ENCODE measurements at regions not wholly inside any gene's neighbourhood (a gene's known extent, or its start where the extent isn't known, plus 50 kb on each side); places are given as distances from the start of the nearest gene placed in this dataset.

DNA sequence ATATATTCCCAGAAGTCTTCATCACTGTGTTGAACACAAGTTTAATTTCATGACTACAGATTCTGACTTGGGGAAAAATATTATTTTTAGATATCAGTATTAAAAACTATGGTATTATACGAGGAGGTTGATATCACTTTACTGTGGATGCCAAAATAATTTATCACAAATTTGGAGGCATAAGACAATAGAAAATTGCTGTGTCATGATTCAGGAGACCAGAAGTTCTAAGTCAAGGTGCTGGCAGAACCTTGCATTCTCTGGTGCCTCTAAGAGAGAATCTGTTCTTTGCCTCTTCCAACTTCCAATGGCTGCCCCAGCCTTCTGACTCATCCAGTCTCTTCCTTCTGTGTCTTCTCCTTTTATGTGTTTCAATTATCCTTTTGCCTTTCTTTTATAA lies 325.0 kb upstream of the CNTN4 start:
- no peak overlapping the region for H2BK15ac ChIP-seq (ENCODE audit: low read depth, poor library complexity, severe bottlenecking)
- no peak overlapping the region for H2AK5ac ChIP-seq (ENCODE audit: low read length, severe bottlenecking)
- H4K8ac ChIP-seq (ENCODE audit: low read length): no peak overlapping the region
- H3K18ac ChIP-seq (ENCODE audit: low read depth in 1 of 2, low read length in 2 of 2): no peak overlapping the region
- H3K9me3 ChIP-seq (ENCODE audit: control insufficient read depth, low read length): peaks cover 18% of the 10 kb centered on the region
- H3K4ac ChIP-seq (ENCODE audit: low read depth in 1 of 2, low read length in 2 of 2): no peak overlapping the region
- H3K36me3 ChIP-seq (ENCODE audit: control insufficient read depth in 1 of 2, insufficient read depth in 2 of 2, low read depth in 1 of 2, low read length in 2 of 2): no peaks in the 10 kb centered on the region
- no peak overlapping the region for H2AFZ ChIP-seq (ENCODE audit: low read depth, low read length)
- WGBS: no CpG with 5 or more reads among the region's 1 CpG
- no peaks in the 10 kb centered on the region for H3K4me1 ChIP-seq (ENCODE audit: control insufficient read depth, insufficient read depth, low read depth, low read length)
- no peak overlapping the region for H3K4me3 ChIP-seq (ENCODE audit: insufficient read depth in 1 of 2, low read depth in 1 of 2, low read length in 2 of 2)
- no peak overlapping the region for H3K14ac ChIP-seq (ENCODE audit: low read length in 2 of 2)
- no peaks in the 10 kb centered on the region for H3K79me1 ChIP-seq (replicated peaks; ENCODE audit: low read length, poor library complexity, severe bottlenecking)
- H2BK120ac ChIP-seq (ENCODE audit: low read depth, low read length): no peak overlapping the region
- no peak overlapping the region for H3K27ac ChIP-seq (ENCODE audit: low read length, poor library complexity, severe bottlenecking)
- no peak overlapping the region for H2BK5ac ChIP-seq (ENCODE audit: low read depth, low read length, poor library complexity, severe bottlenecking)
- H4K91ac ChIP-seq (ENCODE audit: low read length): no peak overlapping the region
- no peak overlapping the region for H3K9ac ChIP-seq (ENCODE audit: low read length)
- H3K23ac ChIP-seq (ENCODE audit: low read length in 2 of 2): no peak overlapping the region
- no peak for DNase-seq
- no peak overlapping the region for H2BK12ac ChIP-seq (ENCODE audit: low read length in 2 of 2)
- H3K27me3 ChIP-seq (ENCODE audit: control insufficient read depth in 1 of 2, insufficient read depth in 1 of 2, low read length in 2 of 2): no peaks in the 10 kb centered on the region
- no peak overlapping the region for H3K4me2 ChIP-seq (ENCODE audit: low read length, poor library complexity, severe bottlenecking)

DNA sequence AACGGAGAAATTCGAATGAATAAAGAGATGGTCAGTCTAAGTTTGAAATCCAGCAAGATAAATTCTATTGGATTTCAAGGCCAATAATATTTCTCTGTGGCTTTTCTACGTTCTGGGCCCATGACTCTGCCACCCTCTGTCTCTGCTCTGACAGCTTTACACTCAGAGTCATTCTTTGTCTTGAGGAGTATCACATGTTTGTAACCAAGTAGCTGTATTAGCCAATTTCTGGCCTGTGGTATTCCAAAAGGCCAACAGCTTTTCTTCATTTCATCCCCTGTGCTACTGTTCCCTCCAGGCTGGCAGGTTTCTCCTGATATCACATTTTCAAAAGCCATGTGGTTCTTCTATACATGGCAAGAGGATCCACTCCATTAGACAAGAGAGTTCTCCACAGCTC lies 324.1 kb upstream of the CNTN4 start:
- no peak overlapping the region for H2AK5ac ChIP-seq (ENCODE audit: low read length, severe bottlenecking)
- H2BK5ac ChIP-seq (ENCODE audit: low read depth, low read length, poor library complexity, severe bottlenecking): no peak overlapping the region
- H3K4me3 ChIP-seq (ENCODE audit: insufficient read depth in 1 of 2, low read depth in 1 of 2, low read length in 2 of 2): no peak overlapping the region
- peaks cover 22% of the 10 kb centered on the region for H3K9me3 ChIP-seq (ENCODE audit: control insufficient read depth, low read length)
- H2AFZ ChIP-seq (ENCODE audit: low read depth, low read length): no peak overlapping the region
- 64% methylated on average over 3 of the region's 3 CpGs for WGBS
- DNase-seq: no peak
- H2BK15ac ChIP-seq (ENCODE audit: low read depth, poor library complexity, severe bottlenecking): no peak overlapping the region
- no peaks in the 10 kb centered on the region for H3K79me1 ChIP-seq (replicated peaks; ENCODE audit: low read length, poor library complexity, severe bottlenecking)
- H2BK120ac ChIP-seq (ENCODE audit: low read depth, low read length): no peak overlapping the region
- no peak overlapping the region for H4K91ac ChIP-seq (ENCODE audit: low read length)
- no peak overlapping the region for H3K27ac ChIP-seq (ENCODE audit: low read length, poor library complexity, severe bottlenecking)
- H2BK12ac ChIP-seq (ENCODE audit: low read length in 2 of 2): no peak overlapping the region
- no peaks in the 10 kb centered on the region for H3K36me3 ChIP-seq (ENCODE audit: control insufficient read depth in 1 of 2, insufficient read depth in 2 of 2, low read depth in 1 of 2, low read length in 2 of 2)
- no peak overlapping the region for H3K4me2 ChIP-seq (ENCODE audit: low read length, poor library complexity, severe bottlenecking)
- no peak overlapping the region for H3K4ac ChIP-seq (ENCODE audit: low read depth in 1 of 2, low read length in 2 of 2)
- no peak overlapping the region for H3K14ac ChIP-seq (ENCODE audit: low read length in 2 of 2)
- H3K27me3 ChIP-seq (ENCODE audit: control insufficient read depth in 1 of 2, insufficient read depth in 1 of 2, low read length in 2 of 2): no peaks in the 10 kb centered on the region
- no peak overlapping the region for H3K23ac ChIP-seq (ENCODE audit: low read length in 2 of 2)
- no peaks in the 10 kb centered on the region for H3K4me1 ChIP-seq (ENCODE audit: control insufficient read depth, insufficient read depth, low read depth, low read length)
- H4K8ac ChIP-seq (ENCODE audit: low read length): no peak overlapping the region
- no peak overlapping the region for H3K9ac ChIP-seq (ENCODE audit: low read length)
- H3K18ac ChIP-seq (ENCODE audit: low read depth in 1 of 2, low read length in 2 of 2): no peak overlapping the region

DNA sequence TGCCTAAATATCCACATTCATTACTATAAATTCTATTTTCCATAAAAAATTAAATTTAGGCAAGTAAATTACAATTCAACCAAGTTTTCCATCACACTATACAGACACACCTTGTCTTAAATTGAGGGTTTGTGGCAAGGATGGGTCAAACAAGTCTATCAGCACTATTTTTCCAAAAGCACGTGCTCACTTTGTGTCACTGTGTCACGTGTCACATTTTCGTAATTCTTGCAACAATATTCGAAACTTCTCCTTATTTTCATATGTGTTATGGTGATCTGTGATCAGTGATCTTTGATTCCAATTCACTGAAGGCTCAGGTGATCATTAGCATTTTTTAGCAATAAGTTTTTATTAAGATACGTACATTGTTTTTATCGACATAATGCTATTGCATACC lies 323.3 kb upstream of the CNTN4 start:
- Histone ChIP-seq H3K4me3 (ENCODE audit: insufficient read depth in 1 of 2, low read depth in 1 of 2, low read length in 2 of 2) (no peak overlapping the region), H2AFZ (ENCODE audit: low read depth, low read length) (no peak overlapping the region), H3K9me3 (ENCODE audit: control insufficient read depth, low read length) (peaks cover 25% of the 10 kb centered on the region), H3K14ac (ENCODE audit: low read length in 2 of 2) (no peak overlapping the region), H3K79me1 (replicated peaks; ENCODE audit: low read length, poor library complexity, severe bottlenecking) (no peaks in the 10 kb centered on the region), H3K23ac (ENCODE audit: low read length in 2 of 2) (no peak overlapping the region), H3K27ac (ENCODE audit: low read length, poor library complexity, severe bottlenecking) (no peak overlapping the region), H2BK120ac (ENCODE audit: low read depth, low read length) (no peak overlapping the region), H3K18ac (ENCODE audit: low read depth in 1 of 2, low read length in 2 of 2) (no peak overlapping the region), H4K91ac (ENCODE audit: low read length) (no peak overlapping the region), H3K4me2 (ENCODE audit: low read length, poor library complexity, severe bottlenecking) (no peak overlapping the region), H2BK15ac (ENCODE audit: low read depth, poor library complexity, severe bottlenecking) (no peak overlapping the region), H4K8ac (ENCODE audit: low read length) (no peak overlapping the region), H3K27me3 (ENCODE audit: control insufficient read depth in 1 of 2, insufficient read depth in 1 of 2, low read length in 2 of 2) (no peaks in the 10 kb centered on the region), H3K36me3 (ENCODE audit: control insufficient read depth in 1 of 2, insufficient read depth in 2 of 2, low read depth in 1 of 2, low read length in 2 of 2) (no peaks in the 10 kb centered on the region), H3K4ac (ENCODE audit: low read depth in 1 of 2, low read length in 2 of 2) (no peak overlapping the region), H3K9ac (ENCODE audit: low read length) (no peak overlapping the region), H2BK5ac (ENCODE audit: low read depth, low read length, poor library complexity, severe bottlenecking) (no peak overlapping the region), H3K4me1 (ENCODE audit: control insufficient read depth, insufficient read depth, low read depth, low read length) (no peaks in the 10 kb centered on the region), H2BK12ac (ENCODE audit: low read length in 2 of 2) (no peak overlapping the region), H2AK5ac (ENCODE audit: low read length, severe bottlenecking) (no peak overlapping the region)
- 76% methylated on average over 4 of the region's 6 CpGs for WGBS
- no peak for DNase-seq

DNA sequence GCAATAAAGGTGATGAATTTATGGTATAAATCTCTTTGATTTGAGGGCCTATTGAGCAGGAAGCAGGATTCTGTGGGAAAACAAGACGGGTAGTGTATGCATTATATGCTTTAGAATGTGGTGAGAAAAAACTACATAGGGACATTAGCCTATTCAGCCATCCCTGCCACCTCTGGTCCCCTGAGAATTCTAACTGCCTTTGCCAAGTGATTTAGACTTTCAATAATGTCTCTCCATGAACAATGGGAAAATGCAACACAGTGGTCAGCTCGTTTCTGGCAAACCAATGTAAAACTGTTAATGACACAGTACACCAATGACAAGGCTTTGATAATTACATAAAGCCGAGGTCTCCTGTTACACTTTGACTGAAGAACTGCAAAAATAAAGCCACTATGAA lies 314.7 kb upstream of the CNTN4 start:
- H2BK5ac ChIP-seq (ENCODE audit: low read depth, low read length, poor library complexity, severe bottlenecking): no peak overlapping the region
- no peak overlapping the region for H2BK12ac ChIP-seq (ENCODE audit: low read length in 2 of 2)
- H3K14ac ChIP-seq (ENCODE audit: low read length in 2 of 2): no peak overlapping the region
- no peak overlapping the region for H3K9ac ChIP-seq (ENCODE audit: low read length)
- H3K4me3 ChIP-seq (ENCODE audit: insufficient read depth in 1 of 2, low read depth in 1 of 2, low read length in 2 of 2): no peak overlapping the region
- H3K23ac ChIP-seq (ENCODE audit: low read length in 2 of 2): no peak overlapping the region
- H3K4me2 ChIP-seq (ENCODE audit: low read length, poor library complexity, severe bottlenecking): no peak overlapping the region
- H3K79me1 ChIP-seq (replicated peaks; ENCODE audit: low read length, poor library complexity, severe bottlenecking): no peaks in the 10 kb centered on the region
- H3K27ac ChIP-seq (ENCODE audit: low read length, poor library complexity, severe bottlenecking): no peak overlapping the region
- H2AK5ac ChIP-seq (ENCODE audit: low read length, severe bottlenecking): no peak overlapping the region
- no peak for DNase-seq
- H3K4ac ChIP-seq (ENCODE audit: low read depth in 1 of 2, low read length in 2 of 2): no peak overlapping the region
- H2AFZ ChIP-seq (ENCODE audit: low read depth, low read length): no peak overlapping the region
- H4K91ac ChIP-seq (ENCODE audit: low read length): no peak overlapping the region
- H3K4me1 ChIP-seq (ENCODE audit: control insufficient read depth, insufficient read depth, low read depth, low read length): no peaks in the 10 kb centered on the region
- no peak overlapping the region for H2BK15ac ChIP-seq (ENCODE audit: low read depth, poor library complexity, severe bottlenecking)
- no peaks in the 10 kb centered on the region for H3K36me3 ChIP-seq (ENCODE audit: control insufficient read depth in 1 of 2, insufficient read depth in 2 of 2, low read depth in 1 of 2, low read length in 2 of 2)
- H3K18ac ChIP-seq (ENCODE audit: low read depth in 1 of 2, low read length in 2 of 2): no peak overlapping the region
- peaks cover 20% of the 10 kb centered on the region for H3K9me3 ChIP-seq (ENCODE audit: control insufficient read depth, low read length)
- no peak overlapping the region for H4K8ac ChIP-seq (ENCODE audit: low read length)
- H3K27me3 ChIP-seq (ENCODE audit: control insufficient read depth in 1 of 2, insufficient read depth in 1 of 2, low read length in 2 of 2): no peaks in the 10 kb centered on the region
- 54% methylated on average over 3 of the region's 3 CpGs for WGBS
- H2BK120ac ChIP-seq (ENCODE audit: low read depth, low read length): no peak overlapping the region
